ENCODE measurements at regions not wholly inside any gene's neighbourhood (a gene's known extent, or its start where the extent isn't known, plus 50 kb on each side); places are given as distances from the start of the nearest gene placed in this dataset.

GRCh38 chr5:135108569-135108968, 74.5 kb upstream of the PITX1 start:
- TF ChIP-seq MAX (IDR thresholded peaks at IDR 0.05) (no peak), TAF1 (conservative IDR thresholded peaks at IDR 0.05) (no peak), ATF3 (IDR thresholded peaks at IDR 0.05) (no peak), EGR1 (IDR thresholded peaks at IDR 0.05; ENCODE audit: low read depth in 2 of 2) (no peak), CTCF (IDR thresholded peaks at IDR 0.05; ENCODE audit: low read depth, low read length, missing input control) (no peak), ZBTB33 (IDR thresholded peaks at IDR 0.05) (no peak), REST (IDR thresholded peaks at IDR 0.05) (no peak), FOXA1 (IDR thresholded peaks at IDR 0.05) (no peak), RAD21 (IDR thresholded peaks at IDR 0.05) (no peak)

Measured in liver (tissue), 3 donors.